Uterus (tissue), 2 donors: ENCODE measurements at regions not wholly inside any gene's neighbourhood (a gene's known extent, or its start where the extent isn't known, plus 50 kb on each side); places are given as distances from the start of the nearest gene placed in this dataset.

ENCODE experiments used
- POLR2A ChIP-seq, 2 donors: fragments of 450-650 bp; IDR thresholded peaks; one replicate each; pipeline ENCODE4 v1.6.1; 2016; ENCODE audit warnings: antibody characterized with exemption in 2 of 2, mild to moderate bottlenecking in 1 of 2, moderate library complexity in 1 of 2
- TF ChIP-seq, protein P1 (sequence below), 4 experiments: fragments of 200-600 bp in 2 of 4; fragments of 450-650 bp in 2 of 4; sonication (generic) in 2 of 4; IDR thresholded peaks; one replicate each; pipeline ENCODE4 v1.5.1; 2016 to 2019; ENCODE audit warnings: antibody characterized with exemption in 4 of 4, mild to moderate bottlenecking in 2 of 4, moderate library complexity in 1 of 4

DNA sequence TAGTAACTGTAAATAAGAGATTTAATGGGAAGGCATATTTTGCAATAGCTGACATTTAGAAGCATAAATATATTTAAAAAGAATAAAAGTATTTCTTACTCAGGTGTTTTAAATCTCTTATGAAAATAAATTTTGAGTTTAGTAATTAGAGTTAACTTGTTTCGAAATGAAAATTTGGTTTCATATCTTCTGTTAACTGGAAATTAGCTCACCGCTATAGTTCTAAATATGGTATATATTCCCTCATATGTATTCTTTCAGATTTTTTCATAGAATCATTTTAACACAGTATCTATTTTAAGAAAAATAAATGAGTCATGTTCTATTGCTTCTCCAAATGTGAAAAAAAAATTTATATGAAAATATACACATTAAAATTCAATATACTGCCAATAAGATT lies 434.1 kb downstream of the DTWD2 start:
- TF ChIP-seq, protein P1, sequence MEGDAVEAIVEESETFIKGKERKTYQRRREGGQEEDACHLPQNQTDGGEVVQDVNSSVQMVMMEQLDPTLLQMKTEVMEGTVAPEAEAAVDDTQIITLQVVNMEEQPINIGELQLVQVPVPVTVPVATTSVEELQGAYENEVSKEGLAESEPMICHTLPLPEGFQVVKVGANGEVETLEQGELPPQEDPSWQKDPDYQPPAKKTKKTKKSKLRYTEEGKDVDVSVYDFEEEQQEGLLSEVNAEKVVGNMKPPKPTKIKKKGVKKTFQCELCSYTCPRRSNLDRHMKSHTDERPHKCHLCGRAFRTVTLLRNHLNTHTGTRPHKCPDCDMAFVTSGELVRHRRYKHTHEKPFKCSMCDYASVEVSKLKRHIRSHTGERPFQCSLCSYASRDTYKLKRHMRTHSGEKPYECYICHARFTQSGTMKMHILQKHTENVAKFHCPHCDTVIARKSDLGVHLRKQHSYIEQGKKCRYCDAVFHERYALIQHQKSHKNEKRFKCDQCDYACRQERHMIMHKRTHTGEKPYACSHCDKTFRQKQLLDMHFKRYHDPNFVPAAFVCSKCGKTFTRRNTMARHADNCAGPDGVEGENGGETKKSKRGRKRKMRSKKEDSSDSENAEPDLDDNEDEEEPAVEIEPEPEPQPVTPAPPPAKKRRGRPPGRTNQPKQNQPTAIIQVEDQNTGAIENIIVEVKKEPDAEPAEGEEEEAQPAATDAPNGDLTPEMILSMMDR (IDR thresholded peaks at IDR 0.05), result no peak
- TF ChIP-seq POLR2A (IDR thresholded peaks at IDR 0.05), result no peak
